ENCODE measurements at regions not wholly inside any gene's neighbourhood (a gene's known extent, or its start where the extent isn't known, plus 50 kb on each side); places are given as distances from the start of the nearest gene placed in this dataset.

DNA sequence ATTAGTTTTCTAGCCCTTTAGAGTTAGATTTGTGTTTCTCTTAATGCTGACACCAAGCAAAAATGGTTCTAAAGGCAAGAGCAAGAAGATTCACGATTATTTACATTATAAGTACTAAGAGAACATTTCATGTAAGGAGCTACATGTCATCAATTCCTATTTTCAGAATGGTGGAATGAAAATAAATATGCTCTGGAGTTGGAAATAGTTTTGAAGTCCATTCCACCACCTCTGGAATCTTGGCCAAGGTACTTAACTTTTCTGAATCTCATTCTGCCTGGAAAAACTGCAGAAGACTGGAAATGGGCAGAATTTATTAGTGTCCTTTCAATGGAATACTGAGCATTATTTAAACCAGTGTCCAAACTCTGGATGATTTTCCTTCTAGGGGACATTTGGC is 125.1 kb upstream of the RAB11FIP2 start:
- TF ChIP-seq, protein P1, sequence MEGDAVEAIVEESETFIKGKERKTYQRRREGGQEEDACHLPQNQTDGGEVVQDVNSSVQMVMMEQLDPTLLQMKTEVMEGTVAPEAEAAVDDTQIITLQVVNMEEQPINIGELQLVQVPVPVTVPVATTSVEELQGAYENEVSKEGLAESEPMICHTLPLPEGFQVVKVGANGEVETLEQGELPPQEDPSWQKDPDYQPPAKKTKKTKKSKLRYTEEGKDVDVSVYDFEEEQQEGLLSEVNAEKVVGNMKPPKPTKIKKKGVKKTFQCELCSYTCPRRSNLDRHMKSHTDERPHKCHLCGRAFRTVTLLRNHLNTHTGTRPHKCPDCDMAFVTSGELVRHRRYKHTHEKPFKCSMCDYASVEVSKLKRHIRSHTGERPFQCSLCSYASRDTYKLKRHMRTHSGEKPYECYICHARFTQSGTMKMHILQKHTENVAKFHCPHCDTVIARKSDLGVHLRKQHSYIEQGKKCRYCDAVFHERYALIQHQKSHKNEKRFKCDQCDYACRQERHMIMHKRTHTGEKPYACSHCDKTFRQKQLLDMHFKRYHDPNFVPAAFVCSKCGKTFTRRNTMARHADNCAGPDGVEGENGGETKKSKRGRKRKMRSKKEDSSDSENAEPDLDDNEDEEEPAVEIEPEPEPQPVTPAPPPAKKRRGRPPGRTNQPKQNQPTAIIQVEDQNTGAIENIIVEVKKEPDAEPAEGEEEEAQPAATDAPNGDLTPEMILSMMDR (conservative IDR thresholded peaks at IDR 0.05): no peak
- no peak for TF ChIP-seq ZFX (IDR thresholded peaks at IDR 0.05)
